Esophagus muscularis mucosa (tissue), 4 donors: ENCODE measurements at regions not wholly inside any gene's neighbourhood (a gene's known extent, or its start where the extent isn't known, plus 50 kb on each side); places are given as distances from the start of the nearest gene placed in this dataset.

ENCODE experiments used
- DNase-seq: peaks from one replicate; pipeline ENCODE4 v3.0.0-alpha.2; 2017; ENCODE audit errors: extremely low spot score
- H3K27ac ChIP-seq, 4 donors: fragments of 200-600 bp; sonication (generic); replicated peaks in 1 of 4; 1 replicate in 3 of 4; 2 replicates in 1 of 4; pipeline ENCODE4 v1.5.1; 2016 to 2019; ENCODE audit warnings: mild to moderate bottlenecking in 1 of 4
- H3K27me3 ChIP-seq, 4 donors: fragments of 200-600 bp; sonication (generic); one replicate each; pipeline versions ENCODE4 v1.5.1 to v1.6.0; 2016 to 2019
- H3K36me3 ChIP-seq, 4 donors: fragments of 200-600 bp; sonication (generic); one replicate each; pipeline ENCODE4 v1.5.1; 2016 to 2019
- H3K4me1 ChIP-seq, 4 donors: fragments of 200-600 bp; sonication (generic); one replicate each; pipeline ENCODE4 v1.5.1; 2016 to 2019
- H3K4me3 ChIP-seq, 4 donors: fragments of 200-600 bp; sonication (generic); 1 replicate in 2 of 4; 2 replicates in 2 of 4; pipeline ENCODE4 v1.5.1; 2016 to 2019; ENCODE audit warnings: mild to moderate bottlenecking in 4 of 4, moderate library complexity in 1 of 4
- H3K9me3 ChIP-seq, 4 donors: fragments of 200-600 bp; sonication (generic); 1 replicate in 3 of 4; 2 replicates in 1 of 4; pipeline ENCODE4 v1.5.1; 2016 to 2019
- CTCF ChIP-seq, 3 experiments: fragments of 200-600 bp in 2 of 3; fragments of 450-650 bp in 1 of 3; sonication (generic) in 2 of 3; IDR thresholded peaks; one replicate each; pipeline ENCODE4 v1.5.1; 2017 to 2019; ENCODE audit warnings: antibody characterized with exemption in 3 of 3, mild to moderate bottlenecking in 2 of 3, moderate library complexity in 1 of 3
- EP300 ChIP-seq: sonication (generic); formaldehyde crosslinking; IDR thresholded peaks from one replicate; pipeline ENCODE4 v1.6.1; 2017; ENCODE audit warnings: antibody characterized with exemption
- POLR2A ChIP-seq: fragments of 450-650 bp; IDR thresholded peaks from one replicate; pipeline ENCODE4 v1.6.1; 2017; ENCODE audit warnings: antibody characterized with exemption, moderate library complexity, mild to moderate bottlenecking, low read depth
- POLR2AphosphoS5 ChIP-seq, 2 donors: sonication (generic); formaldehyde crosslinking; IDR thresholded peaks; one replicate each; pipeline ENCODE4 v1.6.1; 2017; ENCODE audit warnings: antibody characterized with exemption in 2 of 2
- WGBS: methylation state at CpG from one replicate; pipeline ENCODE4 v1.1.5; 2018; 5-methylcytosine and 5-hydroxymethylcytosine counted together
- intact Hi-C: fragments of 100-400 bp; cut with DNase I; formaldehyde crosslinking; loops from one replicate; pipeline ENCODE4 v1.15.1; 2023

DNA sequence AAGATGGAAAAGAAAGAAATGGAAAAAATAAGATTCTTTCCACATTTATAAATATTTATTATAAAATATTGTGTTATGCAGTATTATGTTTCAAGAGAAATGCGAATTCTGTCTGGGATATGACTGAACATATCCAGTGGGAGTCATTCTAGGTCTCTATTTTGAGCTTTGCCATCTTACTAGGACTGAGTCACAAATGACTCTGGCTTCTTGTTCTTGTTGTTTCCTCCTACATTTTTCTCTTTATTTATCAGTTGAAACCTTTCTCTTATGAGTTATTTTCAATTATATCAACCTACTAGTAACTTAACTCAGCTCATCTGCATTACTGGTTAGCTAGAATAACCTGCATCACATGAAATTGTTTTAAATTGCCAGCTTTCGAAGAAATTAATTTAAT is 1247.3 kb downstream of the SLITRK1 start:
- intact Hi-C loops = no loop called here
- Histone ChIP-seq H3K9me3 (no peaks in the 10 kb centered on the region), H3K4me3 (no peak overlapping the region), H3K27ac (no peak overlapping the region), H3K4me1 (no peaks in the 10 kb centered on the region), H3K27me3 (no peaks in the 10 kb centered on the region), H3K36me3 (no peaks in the 10 kb centered on the region)
- no peak for DNase-seq
- 90% methylated on average over 2 of the region's 2 CpGs for WGBS
- TF ChIP-seq EP300 = no peak
- no peak for TF ChIP-seq POLR2A

- no peak for TF ChIP-seq CTCF (IDR thresholded peaks at IDR 0.05)
- TF ChIP-seq POLR2AphosphoS5 (IDR thresholded peaks at IDR 0.05) = no peak
- TF ChIP-seq POLR2A = no peak
- TF ChIP-seq EP300 = no peak
- DNase-seq = no peak
Measured at GRCh38 chr13:82627183-82627582, 1255.1 kb downstream of the SLITRK1 start.

DNA sequence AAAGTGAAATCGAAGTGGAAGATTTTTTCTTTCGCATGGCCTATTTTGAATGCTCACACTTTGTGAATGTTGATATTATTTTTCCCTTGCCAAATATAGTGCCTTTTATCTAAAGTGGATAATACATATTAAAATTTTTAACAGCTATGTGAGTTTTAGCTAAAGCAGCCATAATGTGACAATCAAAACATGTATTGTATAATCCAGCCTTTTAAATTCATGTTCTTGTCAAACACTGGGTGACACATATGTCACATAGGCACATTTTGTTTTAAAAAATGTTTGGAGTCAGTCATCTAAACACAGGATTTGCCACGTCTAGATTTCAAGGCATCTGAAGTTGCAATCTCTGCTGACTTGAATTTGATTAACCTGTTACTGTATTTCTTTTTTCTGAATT is 1256.6 kb downstream of the SLITRK1 start:
- Histone ChIP-seq H3K4me1 (no peaks in the 10 kb centered on the region), H3K36me3 (no peaks in the 10 kb centered on the region), H3K9me3 (no peaks in the 10 kb centered on the region), H3K27ac (no peak overlapping the region), H3K27me3 (no peaks in the 10 kb centered on the region), H3K4me3 (no peak overlapping the region)
- 65% methylated on average over 3 of the region's 3 CpGs for WGBS
- intact Hi-C loops = no loop called here
- no peak for TF ChIP-seq EP300
- no peak for TF ChIP-seq CTCF (IDR thresholded peaks at IDR 0.05)
- no peak for TF ChIP-seq POLR2AphosphoS5 (IDR thresholded peaks at IDR 0.05)
- no peak for TF ChIP-seq POLR2A
- DNase-seq = no peak

More at GRCh38 chr13:82627183-82627582, 1255.1 kb downstream of the SLITRK1 start:
- Histone ChIP-seq H3K27ac (no peak overlapping the region), H3K36me3 (no peaks in the 10 kb centered on the region), H3K4me3 (no peak overlapping the region), H3K27me3 (no peaks in the 10 kb centered on the region), H3K9me3 (no peaks in the 10 kb centered on the region), H3K4me1 (no peaks in the 10 kb centered on the region)
- WGBS = 30% methylated on average over 1 of the region's 1 CpG
- intact Hi-C loops = no loop called here

- H3K9me3 ChIP-seq = no peaks in the 10 kb centered on the region
- no peaks in the 10 kb centered on the region for H3K4me1 ChIP-seq
- H3K36me3 ChIP-seq = no peaks in the 10 kb centered on the region
- DNase-seq = no peak
- no peak overlapping the region for H3K27ac ChIP-seq
- no peak overlapping the region for H3K4me3 ChIP-seq
- no peak for TF ChIP-seq POLR2AphosphoS5 (IDR thresholded peaks at IDR 0.05)
- TF ChIP-seq POLR2A = no peak
- TF ChIP-seq CTCF (IDR thresholded peaks at IDR 0.05) = no peak
- TF ChIP-seq EP300 = no peak
- H3K27me3 ChIP-seq = no peaks in the 10 kb centered on the region
- intact Hi-C loops = no loop called here
- 35% methylated on average over 1 of the region's 1 CpG for WGBS
Measured at GRCh38 chr13:82615043-82615442, 1267.2 kb downstream of the SLITRK1 start.

- Histone ChIP-seq H3K36me3 (no peaks in the 10 kb centered on the region), H3K9me3 (no peaks in the 10 kb centered on the region), H3K27me3 (no peaks in the 10 kb centered on the region), H3K4me3 (no peak overlapping the region), H3K4me1 (no peaks in the 10 kb centered on the region), H3K27ac (no peak overlapping the region)
- intact Hi-C loops = no loop called here
- no peak for DNase-seq
- TF ChIP-seq POLR2A (no peak), POLR2AphosphoS5 (IDR thresholded peaks at IDR 0.05) (no peak), CTCF (IDR thresholded peaks at IDR 0.05) (no peak), EP300 (no peak)
- WGBS = 73% methylated on average over 2 of the region's 2 CpGs
Measured at GRCh38 chr13:82614086-82614485, 1268.2 kb downstream of the SLITRK1 start.
